ENCODE measurements at regions not wholly inside any gene's neighbourhood (a gene's known extent, or its start where the extent isn't known, plus 50 kb on each side); places are given as distances from the start of the nearest gene placed in this dataset.

- WGBS, 4 donors: 83 to 92% (median 87%) methylated on average over 2 to 3 of the region's 3 CpGs
These were observed 138.1 kb downstream of the C5orf15 start for GRCh38 chr5:133830281-133830680.

GRCh38 chr5:133829786-133830185 lies 138.6 kb downstream of the C5orf15 start:
- Histone ChIP-seq H3K27ac (no peak overlapping the region), H3K4me3 (no peak overlapping the region), H3K36me3 (replicated peaks in 1 of 2) (no peaks in the 10 kb centered on the region), H3K9me3 (replicated peaks in 1 of 3) (no peaks in the 10 kb centered on the region), H3K27me3 (no peaks in the 10 kb centered on the region), H3K4me1 (replicated peaks in 1 of 2) (no peaks in the 10 kb centered on the region)
- DNase-seq: no peak
- intact Hi-C loops (cut with DNase I): no loop called here
- no peak for TF ChIP-seq CTCF (IDR thresholded peaks at IDR 0.05)
- no peak for TF ChIP-seq POLR2A (IDR thresholded peaks at IDR 0.05)
- WGBS, 4 donors: 86 to 100% (median 96%) methylated on average over 2 to 3 of the region's 3 CpGs

More at GRCh38 chr5:133830281-133830680, 138.1 kb downstream of the C5orf15 start:
- Histone ChIP-seq H3K4me3 (no peak overlapping the region), H3K27me3 (no peaks in the 10 kb centered on the region), H3K4me1 (replicated peaks in 1 of 2) (no peaks in the 10 kb centered on the region), H3K36me3 (replicated peaks in 1 of 2) (no peaks in the 10 kb centered on the region), H3K9me3 (replicated peaks in 1 of 3) (no peaks in the 10 kb centered on the region), H3K27ac (no peak overlapping the region)
- TF ChIP-seq CTCF (IDR thresholded peaks at IDR 0.05): no peak
- TF ChIP-seq POLR2A (IDR thresholded peaks at IDR 0.05): no peak
- DNase-seq: no peak
- intact Hi-C loops (cut with DNase I): no loop called here

- intact Hi-C loops (cut with DNase I): no loop called here
- Histone ChIP-seq H3K27me3 (no peaks in the 10 kb centered on the region), H3K27ac (no peak overlapping the region), H3K4me1 (replicated peaks in 1 of 2) (no peaks in the 10 kb centered on the region), H3K36me3 (replicated peaks in 1 of 2) (no peaks in the 10 kb centered on the region), H3K4me3 (no peak overlapping the region), H3K9me3 (replicated peaks in 1 of 3) (no peaks in the 10 kb centered on the region)
- DNase-seq: no peak
- no peak for TF ChIP-seq POLR2A (IDR thresholded peaks at IDR 0.05)
- no peak for TF ChIP-seq CTCF (IDR thresholded peaks at IDR 0.05)
- WGBS, 4 donors: 69 to 85% (median 75%) methylated on average over 7 of the region's 7 CpGs
These were observed 139.7 kb downstream of the C5orf15 start for GRCh38 chr5:133828722-133829121.

- Histone ChIP-seq H3K4me1 (replicated peaks in 1 of 2) (no peaks in the 10 kb centered on the region), H3K27ac (no peak overlapping the region), H3K27me3 (no peaks in the 10 kb centered on the region), H3K9me3 (replicated peaks in 1 of 3) (no peaks in the 10 kb centered on the region), H3K36me3 (replicated peaks in 1 of 2) (no peaks in the 10 kb centered on the region), H3K4me3 (no peak overlapping the region)
- WGBS, 4 donors: 78 to 89% (median 79%) methylated on average over 4 to 5 of the region's 5 CpGs
- no peak for DNase-seq
- intact Hi-C loops (cut with DNase I): no loop called here
- TF ChIP-seq CTCF (IDR thresholded peaks at IDR 0.05) (no peak), POLR2A (IDR thresholded peaks at IDR 0.05) (no peak)
These were observed 140.6 kb downstream of the C5orf15 start for GRCh38 chr5:133827830-133828229.

All from adrenal gland (tissue), 9 donors.